GM12874 (cell line): ENCODE measurements at regions not wholly inside any gene's neighbourhood (a gene's known extent, or its start where the extent isn't known, plus 50 kb on each side); places are given as distances from the start of the nearest gene placed in this dataset.

Experiments used
- TF ChIP-seq, protein P1 (sequence below): IDR thresholded peaks from 2 replicates; pipeline ENCODE4 v1.5.1; 2011; ENCODE audit warnings: low read depth, mild to moderate bottlenecking, control low read depth, low read length, moderate library complexity; ENCODE audit not compliant: insufficient read depth

GRCh38 chr6:55033016-55033546 lies 141.2 kb upstream of the HCRTR2 start:
- TF ChIP-seq, protein P1, sequence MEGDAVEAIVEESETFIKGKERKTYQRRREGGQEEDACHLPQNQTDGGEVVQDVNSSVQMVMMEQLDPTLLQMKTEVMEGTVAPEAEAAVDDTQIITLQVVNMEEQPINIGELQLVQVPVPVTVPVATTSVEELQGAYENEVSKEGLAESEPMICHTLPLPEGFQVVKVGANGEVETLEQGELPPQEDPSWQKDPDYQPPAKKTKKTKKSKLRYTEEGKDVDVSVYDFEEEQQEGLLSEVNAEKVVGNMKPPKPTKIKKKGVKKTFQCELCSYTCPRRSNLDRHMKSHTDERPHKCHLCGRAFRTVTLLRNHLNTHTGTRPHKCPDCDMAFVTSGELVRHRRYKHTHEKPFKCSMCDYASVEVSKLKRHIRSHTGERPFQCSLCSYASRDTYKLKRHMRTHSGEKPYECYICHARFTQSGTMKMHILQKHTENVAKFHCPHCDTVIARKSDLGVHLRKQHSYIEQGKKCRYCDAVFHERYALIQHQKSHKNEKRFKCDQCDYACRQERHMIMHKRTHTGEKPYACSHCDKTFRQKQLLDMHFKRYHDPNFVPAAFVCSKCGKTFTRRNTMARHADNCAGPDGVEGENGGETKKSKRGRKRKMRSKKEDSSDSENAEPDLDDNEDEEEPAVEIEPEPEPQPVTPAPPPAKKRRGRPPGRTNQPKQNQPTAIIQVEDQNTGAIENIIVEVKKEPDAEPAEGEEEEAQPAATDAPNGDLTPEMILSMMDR: no peak

GRCh38 chr6:55034752-55035151 lies 139.6 kb upstream of the HCRTR2 start:
- TF ChIP-seq, protein P1: no peak

GRCh38 chr6:55040102-55040848 lies 134.0 kb upstream of the HCRTR2 start:
- TF ChIP-seq, protein P1: no peak

GRCh38 chr6:55046869-55047422 lies 127.4 kb upstream of the HCRTR2 start:
- TF ChIP-seq, protein P1: no peak

DNA sequence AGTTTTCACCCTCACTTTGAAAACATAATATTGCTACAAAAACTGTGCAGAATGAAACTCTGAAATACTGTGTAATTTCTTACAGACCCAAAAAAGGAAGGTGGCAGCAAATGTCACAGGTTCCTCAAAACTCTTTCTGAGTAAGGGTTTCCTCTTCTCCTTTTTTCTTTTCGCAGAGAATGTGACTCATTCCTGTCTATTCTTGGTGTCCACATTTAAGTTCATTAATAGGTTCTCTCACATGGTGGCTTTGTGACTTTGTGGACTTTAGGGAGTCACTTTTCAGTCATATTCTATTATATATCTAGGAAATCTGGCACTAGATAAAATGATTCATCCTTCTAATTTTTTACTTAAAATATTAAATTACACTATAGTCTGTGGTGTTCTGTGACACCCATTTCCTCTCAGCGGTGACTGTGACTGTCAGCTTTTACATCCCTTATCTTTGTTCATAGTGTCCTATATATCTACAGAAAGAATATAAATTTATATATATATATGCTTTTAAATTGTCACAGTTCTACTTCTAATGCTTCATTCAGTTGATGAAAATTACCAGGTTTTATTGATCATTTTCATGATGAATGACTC lies 126.8 kb upstream of the HCRTR2 start:
- TF ChIP-seq, protein P1: no peak

DNA sequence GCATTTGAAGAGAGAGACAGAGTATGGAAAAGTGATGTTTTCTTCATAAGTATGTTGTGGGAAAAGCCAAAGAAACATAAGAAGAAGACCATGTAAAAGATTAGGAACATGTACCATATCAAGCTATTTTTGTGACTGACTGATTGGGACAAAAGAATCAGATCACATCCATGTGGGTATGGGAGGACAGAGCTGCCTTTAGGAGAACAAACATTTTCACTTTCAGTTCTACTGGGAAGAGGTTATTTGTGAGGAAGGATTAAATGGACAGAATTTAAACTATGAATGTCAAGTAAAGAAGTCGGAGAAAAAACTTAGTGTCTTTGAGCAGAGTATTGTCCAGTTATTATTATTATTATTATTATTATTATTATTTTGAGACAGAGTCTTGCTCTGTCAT lies 124.4 kb upstream of the HCRTR2 start:
- TF ChIP-seq, protein P1: no peak

GRCh38 chr6:55052846-55053245 lies 121.5 kb upstream of the HCRTR2 start:
- TF ChIP-seq, protein P1: no peak
